ENCODE measurements at regions not wholly inside any gene's neighbourhood (a gene's known extent, or its start where the extent isn't known, plus 50 kb on each side); places are given as distances from the start of the nearest gene placed in this dataset.

- TF ChIP-seq CTCF (IDR thresholded peaks at IDR 0.05; ENCODE audit: poor library complexity), result no peak
- TF ChIP-seq EZH2 (IDR thresholded peaks at IDR 0.05; ENCODE audit: borderline replicate concordance), result no peak
Observed at GRCh38 chr7:33819658-33820057, 85.7 kb upstream of the BMPER start.
